Endothelial cell of umbilical vein (primary cell): ENCODE measurements at regions not wholly inside any gene's neighbourhood (a gene's known extent, or its start where the extent isn't known, plus 50 kb on each side); places are given as distances from the start of the nearest gene placed in this dataset.

Source experiments
- BruUV-seq: library from RNA; stranded (reverse); fragments of 400-500 nt; replicated peaks from 2 replicates; lab custom pipeline; 2021; lab: Mats Ljungman, UMichigan
- CTCF ChIA-PET: fragments of 300-600, 350-600 bp; sonication (Branson Sonifier 250); formaldehyde crosslinking; loops from one replicate; lab custom pipeline; 2021; ENCODE audit warnings: antibody characterized with exemption, inconsistent platforms; lab: Charles Lee
- POLR2A ChIA-PET: fragments of 300-600, 350-600 bp; sonication (Branson Sonifier 250); formaldehyde crosslinking; loops from one replicate; lab custom pipeline; 2021; ENCODE audit warnings: antibody characterized with exemption, inconsistent platforms; lab: Charles Lee
- DNase-seq: peaks from one replicate; pipeline ENCODE4 v3.0.0-alpha.2; 2011; ENCODE audit warnings: low read depth, low spot score
- FAIRE-seq: peaks from 2 replicates; lab custom pipeline; 2011; peaks lifted over from hg19 to GRCh38; lab: Jason Lieb, UNC
- H2AFZ ChIP-seq: 2 replicates; pipeline ENCODE4 v1.6.0; 2012; ENCODE audit warnings: low read depth, low read length, control low read depth, inconsistent platforms
- H3K27ac ChIP-seq: 2 replicates; pipeline ENCODE4 v1.5.1; 2011; ENCODE audit warnings: low read depth, mild to moderate bottlenecking, control low read depth, low read length, moderate library complexity; ENCODE audit not compliant: insufficient read depth
- H3K27me3 ChIP-seq, 2 experiments: 2 replicates each; pipeline versions ENCODE4 v1.6.0 to v1.6.1; 2011; ENCODE audit warnings: low read length in 2 of 2, mixed read lengths in 1 of 2; ENCODE audit not compliant: control insufficient read depth in 2 of 2, insufficient read depth in 2 of 2
- H3K36me3 ChIP-seq, 2 experiments: 2 replicates in 1 of 2; 3 replicates in 1 of 2; pipeline ENCODE4 v1.5.1; 2011; ENCODE audit warnings: low read length in 2 of 2, mild to moderate bottlenecking in 1 of 2, moderate library complexity in 1 of 2; ENCODE audit not compliant: control insufficient read depth in 2 of 2, insufficient read depth in 2 of 2; ENCODE audit errors: extremely low read depth in 1 of 2
- H3K4me1 ChIP-seq: 3 replicates; pipeline ENCODE4 v1.5.1; 2011; ENCODE audit warnings: mild to moderate bottlenecking, low read length; ENCODE audit not compliant: control insufficient read depth, insufficient read depth; ENCODE audit errors: extremely low read depth
- H3K4me2 ChIP-seq: 2 replicates; pipeline ENCODE4 v1.6.1; 2011; ENCODE audit warnings: low read length, control low read depth, mixed read lengths; ENCODE audit not compliant: insufficient read depth
- H3K4me3 ChIP-seq, 3 experiments: fragments of 200-600 bp in 1 of 3; sonication (generic), shearing (Covaris generic) in 1 of 3; replicated peaks in 1 of 3; 2 replicates each; pipeline ENCODE4 v1.5.1; 2011 to 2016; ENCODE audit warnings: control low read depth in 3 of 3, low read length in 3 of 3, mild to moderate bottlenecking in 2 of 3, inconsistent platforms in 1 of 3, low read depth in 1 of 3, moderate library complexity in 1 of 3; ENCODE audit not compliant: insufficient read depth in 1 of 3
- H3K79me2 ChIP-seq: 2 replicates; pipeline ENCODE4 v1.6.0; 2012; ENCODE audit warnings: low read length, inconsistent platforms; ENCODE audit not compliant: control insufficient read depth, insufficient read depth
- H3K9ac ChIP-seq: replicated peaks from 2 replicates; pipeline ENCODE3; 2011; ENCODE audit warnings: low read length, control low read depth; ENCODE audit not compliant: insufficient read depth; ENCODE audit errors: extremely low read depth
- H3K9me1 ChIP-seq: replicated peaks from 3 replicates; pipeline ENCODE4 v1.6.0; 2011; ENCODE audit warnings: mild to moderate bottlenecking, low read length; ENCODE audit not compliant: control insufficient read depth, insufficient read depth; ENCODE audit errors: extremely low read depth
- H3K9me3 ChIP-seq: replicated peaks from 2 replicates; pipeline ENCODE4 v1.5.1; 2012; ENCODE audit warnings: low read length, inconsistent platforms; ENCODE audit not compliant: control insufficient read depth, insufficient read depth
- H4K20me1 ChIP-seq: replicated peaks from 2 replicates; pipeline ENCODE3; 2011; ENCODE audit warnings: mild to moderate bottlenecking, low read length; ENCODE audit not compliant: control insufficient read depth, insufficient read depth; ENCODE audit errors: extremely low read depth
- CTCF ChIP-seq, 2 donors: IDR thresholded peaks; 1 replicate in 1 of 2; 2 replicates in 1 of 2; pipeline ENCODE4 v1.5.1; 2011; ENCODE audit warnings: low read length in 2 of 2, mild to moderate bottlenecking in 2 of 2, moderate library complexity in 2 of 2, control low read depth in 1 of 2, inconsistent platforms in 1 of 2, low read depth in 1 of 2; ENCODE audit not compliant: insufficient read depth in 1 of 2; ENCODE audit errors: extremely low read depth in 1 of 2
- EZH2 ChIP-seq: IDR thresholded peaks from 2 replicates; pipeline ENCODE4 v1.6.1; 2012; ENCODE audit warnings: borderline replicate concordance, low read depth, mild to moderate bottlenecking, moderate library complexity, low read length, inconsistent platforms; ENCODE audit not compliant: severe bottlenecking
- FOS ChIP-seq: IDR thresholded peaks from 2 replicates; pipeline ENCODE4 v1.6.1; 2011; ENCODE audit warnings: mild to moderate bottlenecking, low read length, moderate library complexity, borderline replicate concordance; ENCODE audit not compliant: insufficient read depth
- GATA2 ChIP-seq: IDR thresholded peaks from 2 replicates; pipeline ENCODE4 v1.7.0; 2011; ENCODE audit warnings: low read depth, mild to moderate bottlenecking, moderate library complexity, mixed read lengths, low read length; ENCODE audit not compliant: insufficient read length, insufficient read depth
- JUN ChIP-seq: IDR thresholded peaks from 2 replicates; pipeline ENCODE4 v1.6.1; 2011; ENCODE audit warnings: borderline replicate concordance, low read depth; ENCODE audit not compliant: insufficient read length, insufficient read depth
- MAX ChIP-seq: IDR thresholded peaks from 2 replicates; pipeline ENCODE4 v1.6.1; 2011; ENCODE audit not compliant: insufficient read depth, insufficient read length
- MYC ChIP-seq: IDR thresholded peaks from one replicate; pipeline ENCODE4 v1.6.1; 2011; ENCODE audit warnings: mild to moderate bottlenecking, low read depth, low read length
- POLR2A ChIP-seq: IDR thresholded peaks from 2 replicates; pipeline ENCODE4 v1.6.1; 2012; ENCODE audit warnings: low read depth, mild to moderate bottlenecking, control low read depth, low read length
- POLR2AphosphoS5 ChIP-seq: IDR thresholded peaks from 2 replicates; pipeline ENCODE4 v1.6.1; 2012; ENCODE audit warnings: low read depth, mild to moderate bottlenecking, control low read depth, low read length, moderate library complexity; ENCODE audit not compliant: insufficient read depth
- dilution Hi-C: fragments of 300-500 bp; cut with MboI; formaldehyde crosslinking; loops from one replicate; pipeline ENCODE4 v1.15.0; 2019; ENCODE audit warnings: low sequenced_read_pairs; ENCODE audit not compliant: extremely low pct_ligation_motif_present
- intact Hi-C: fragments of 100-400 bp; cut with micrococcal nuclease; formaldehyde crosslinking; loops from one replicate; pipeline ENCODE4 v1.10.0; 2022

- DNase-seq: no peak
- H2AFZ ChIP-seq: no peak overlapping the region
- intact Hi-C loops: no loop called here
- CTCF ChIA-PET: interaction anchor here (0.7 to 1.2 kb wide), 2 partner anchors 16 to 25 kb away, joined by 3 to 4 read pairs; no protein-coding TSS in a partner anchor
- H3K27ac ChIP-seq: no peak overlapping the region
- no peaks in the 10 kb centered on the region for H3K79me2 ChIP-seq
- H3K9me1 ChIP-seq: no peaks in the 10 kb centered on the region
- no peaks in the 10 kb centered on the region for H3K4me1 ChIP-seq
- TF ChIP-seq MAX: no peak
- TF ChIP-seq MYC: no peak
- TF ChIP-seq EZH2: no peak
- TF ChIP-seq FOS: no peak
- TF ChIP-seq POLR2A: no peak
- H3K9ac ChIP-seq: no peak overlapping the region
- H3K9me3 ChIP-seq: no peaks in the 10 kb centered on the region
- no TSS peak for BruUV-seq
- no peaks in the 10 kb centered on the region for H4K20me1 ChIP-seq
- peaks cover 57 to 60% of the 10 kb centered on the region in 2 experiments for H3K27me3 ChIP-seq
- no peak overlapping the region for H3K4me2 ChIP-seq
- POLR2A ChIA-PET: no interaction called here
- dilution Hi-C loops: no loop called here
- FAIRE-seq: peak; percentile 50
- H3K36me3 ChIP-seq: no peaks in the 10 kb centered on the region
- no peak overlapping the region for H3K4me3 ChIP-seq
Observed at GRCh38 chr6:110552901-110553641, 76.7 kb upstream of the SLC22A16 start.

- intact Hi-C loops: no loop called here
- Histone ChIP-seq H3K27me3 (peaks cover 64 to 65% of the 10 kb centered on the region in 2 experiments), H3K79me2 (no peaks in the 10 kb centered on the region), H3K9me3 (no peaks in the 10 kb centered on the region), H3K4me1 (no peaks in the 10 kb centered on the region), H2AFZ (no peak overlapping the region), H3K9me1 (no peaks in the 10 kb centered on the region), H3K27ac (no peak overlapping the region), H3K4me2 (no peak overlapping the region), H4K20me1 (no peaks in the 10 kb centered on the region), H3K4me3 (no peak overlapping the region), H3K36me3 (no peaks in the 10 kb centered on the region), H3K9ac (no peak overlapping the region)
- DNase-seq (no peak), FAIRE-seq (no peak)
- dilution Hi-C loops: no loop called here
- TF ChIP-seq JUN (no peak), GATA2 (no peak), EZH2 (no peak), POLR2A (no peak), MYC (no peak), FOS (no peak), MAX (no peak), POLR2AphosphoS5 (no peak), CTCF (IDR thresholded peaks at IDR 0.05; ENCODE audit: extremely low read depth in 1 of 2, insufficient read depth in 1 of 2, low read depth in 1 of 2, low read length in 2 of 2) (no peak)
- ChIA-PET CTCF (no interaction called here), POLR2A (no interaction called here)
- BruUV-seq: no TSS peak
Observed at GRCh38 chr6:110552076-110552475, 75.7 kb upstream of the SLC22A16 start.
